GM18507 (cell line): ENCODE measurements at regions not wholly inside any gene's neighbourhood (a gene's known extent, or its start where the extent isn't known, plus 50 kb on each side); places are given as distances from the start of the nearest gene placed in this dataset.
"Not testable (repeated sequence)": the region's sequence is repeated elsewhere in the genome, so short reads cannot be mapped to it uniquely, and the experiment has no call there.

Experiments
- DNase-seq: peaks from one replicate; pipeline ENCODE4 v3.0.0; 2011; ENCODE audit warnings: low read depth; ENCODE audit not compliant: insufficient read length; ENCODE audit errors: extremely low spot score
- FAIRE-seq: peaks from 2 replicates; lab custom pipeline; 2011; peaks lifted over from hg19 to GRCh38; lab: Jason Lieb, UNC

DNA sequence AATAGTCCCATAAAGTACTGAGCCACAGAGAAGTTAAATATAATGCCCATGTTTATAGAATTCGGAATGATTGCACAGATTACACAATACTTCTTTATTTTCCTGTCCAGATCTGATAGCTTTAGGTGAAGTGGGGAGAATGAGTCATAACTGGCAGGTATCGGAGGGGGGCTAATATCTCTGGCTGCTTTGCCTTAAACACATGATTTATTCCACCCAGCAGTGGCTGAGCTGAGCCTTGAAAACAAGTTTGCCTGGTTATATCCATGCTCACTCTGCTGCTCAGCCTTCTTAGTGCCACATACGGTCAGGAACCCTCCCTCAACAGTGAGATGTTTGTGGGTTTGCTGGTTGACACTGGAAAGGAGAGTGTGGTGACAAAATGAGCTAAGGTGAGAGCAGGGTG, 119.7 kb upstream of the ZNF648 start:
- DNase-seq (no peak), FAIRE-seq (no peak)

DNA sequence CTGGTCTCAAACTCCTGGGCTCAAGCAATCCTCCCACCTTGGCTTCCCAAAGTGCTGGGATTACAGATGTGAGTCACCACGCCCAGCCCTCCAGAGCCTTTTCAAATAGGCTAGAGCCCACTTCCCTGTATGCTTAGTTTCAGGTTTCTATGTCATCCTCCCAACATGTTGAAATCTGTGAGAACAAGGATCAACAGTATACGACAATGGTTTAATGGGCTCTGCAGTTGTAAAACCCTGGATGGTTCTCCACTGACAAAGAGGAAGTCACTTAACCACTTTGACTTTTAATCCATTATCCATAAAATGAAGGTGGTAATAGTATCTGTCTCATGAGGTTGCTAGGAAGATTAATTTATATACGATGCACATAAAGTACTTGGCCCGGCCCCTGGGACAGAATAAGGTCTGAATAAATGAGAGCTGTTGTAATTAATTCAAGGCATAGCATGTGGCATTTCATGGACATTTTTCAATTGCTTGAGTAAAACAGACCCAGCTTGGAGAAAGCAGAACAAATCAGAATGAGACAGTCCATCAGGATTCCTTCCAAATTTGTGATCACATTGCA, 113.9 kb upstream of the ZNF648 start:
- DNase-seq (no peak), FAIRE-seq (no peak)

DNA sequence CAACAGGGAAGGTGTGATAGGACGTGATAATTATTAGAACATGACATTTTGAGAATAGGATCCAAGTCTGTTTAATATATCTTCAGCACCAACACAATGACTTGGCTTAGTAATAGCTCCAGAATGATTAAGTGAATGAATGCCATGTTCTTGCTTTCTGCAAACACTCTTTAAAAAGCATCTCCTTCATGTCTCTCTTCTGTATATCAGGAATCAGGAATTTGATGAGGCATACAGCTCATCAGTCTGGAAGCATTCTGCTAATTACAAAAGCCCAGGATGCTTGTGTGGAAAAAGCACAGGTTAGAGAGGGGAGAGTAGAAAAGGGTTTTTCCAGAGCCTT, 113.0 kb upstream of the ZNF648 start:
- no peak for FAIRE-seq
- no peak for DNase-seq

GRCh38 chr1:182173808-182174512, 112.4 kb upstream of the ZNF648 start:
- no peak for DNase-seq
- FAIRE-seq: no peak

DNA sequence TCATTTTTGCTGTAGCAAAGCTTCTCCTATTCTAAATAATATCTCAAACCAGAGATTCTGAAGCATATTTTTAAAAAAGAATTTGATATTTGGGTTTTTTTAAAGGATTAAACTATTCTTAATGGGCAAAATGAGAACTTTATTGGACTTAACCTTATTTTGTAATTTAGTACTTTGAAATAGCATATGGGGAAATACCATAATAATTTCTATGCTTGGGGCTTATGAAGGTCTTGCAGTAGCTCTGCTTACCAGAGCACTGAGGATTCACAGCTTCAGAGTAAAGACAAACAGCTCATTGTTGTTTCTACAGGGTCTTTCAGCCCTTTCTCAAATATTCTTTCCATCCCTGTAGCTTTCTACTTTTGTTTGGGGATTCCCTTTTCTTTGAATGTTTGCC, 111.2 kb upstream of the ZNF648 start:
- FAIRE-seq (no peak), DNase-seq (no peak)

- no peak for DNase-seq
- peak; percentile 41 for FAIRE-seq
These were observed 109.5 kb upstream of the ZNF648 start for GRCh38 chr1:182170891-182171461.

DNA sequence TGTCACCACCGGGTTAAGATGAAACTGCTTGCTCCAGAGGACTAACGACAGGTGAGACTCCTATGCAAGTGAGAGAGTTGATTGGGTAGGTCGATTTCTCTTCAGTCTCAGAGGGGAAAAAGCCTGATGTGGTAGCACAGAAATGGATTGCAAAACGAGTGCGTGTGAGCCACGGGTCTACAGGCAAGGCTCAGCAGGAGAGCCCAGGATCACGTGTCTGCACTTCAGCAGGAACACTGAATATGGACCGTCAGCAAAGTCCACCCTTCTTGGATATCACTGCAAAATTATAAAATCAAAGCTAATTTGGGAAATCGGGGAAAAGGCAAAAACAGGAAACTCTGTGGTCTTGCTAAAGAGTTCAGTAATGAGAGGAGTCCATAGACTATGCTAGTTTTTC, 107.7 kb upstream of the ZNF648 start:
- DNase-seq: no peak

DNA sequence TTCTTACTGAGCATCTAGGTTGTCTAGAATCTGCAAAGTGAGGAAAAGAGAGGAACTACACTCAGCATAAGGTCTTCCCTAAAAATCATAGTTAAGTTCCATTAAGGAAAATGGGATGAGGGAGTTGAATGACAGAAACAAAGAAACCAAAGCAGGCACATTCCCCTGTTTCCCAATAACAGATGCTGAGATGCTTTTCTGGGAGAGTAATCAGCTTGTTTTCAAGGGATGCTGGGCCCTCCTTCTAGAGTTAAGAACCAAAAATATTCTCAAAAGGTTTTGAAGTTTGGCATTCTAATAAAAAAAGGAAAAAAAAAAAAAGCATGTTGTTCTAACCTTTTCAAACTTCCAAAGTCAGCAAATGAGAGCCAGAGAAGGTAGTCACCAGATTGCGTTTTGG, 105.2 kb upstream of the ZNF648 start:
- no peak for FAIRE-seq
- no peak for DNase-seq

More for the DNA sequence above, 107.7 kb upstream of the ZNF648 start:
- no peak for FAIRE-seq

DNA sequence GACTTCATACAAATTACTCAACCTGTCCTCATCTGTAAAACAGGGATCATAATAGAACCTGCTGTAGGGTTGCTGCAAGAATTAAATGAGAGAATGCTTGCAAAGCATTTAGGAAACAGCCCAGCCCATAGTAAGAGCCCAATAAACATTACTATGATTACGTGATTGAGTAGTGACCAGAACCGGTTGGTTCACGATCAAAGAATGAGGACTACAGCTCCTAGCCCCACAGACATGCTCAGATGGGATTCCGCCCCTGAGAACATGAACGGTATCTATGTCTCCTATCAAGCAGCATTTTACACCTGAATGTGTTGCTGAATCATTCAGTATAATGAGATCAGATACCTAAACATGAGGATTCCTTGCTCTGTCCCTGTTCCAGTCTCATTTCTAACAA, 104.8 kb upstream of the ZNF648 start:
- FAIRE-seq: no peak
- DNase-seq: no peak

- DNase-seq (no peak), FAIRE-seq (no peak)
These were observed 102.8 kb upstream of the ZNF648 start for GRCh38 chr1:182164273-182164672.

DNA sequence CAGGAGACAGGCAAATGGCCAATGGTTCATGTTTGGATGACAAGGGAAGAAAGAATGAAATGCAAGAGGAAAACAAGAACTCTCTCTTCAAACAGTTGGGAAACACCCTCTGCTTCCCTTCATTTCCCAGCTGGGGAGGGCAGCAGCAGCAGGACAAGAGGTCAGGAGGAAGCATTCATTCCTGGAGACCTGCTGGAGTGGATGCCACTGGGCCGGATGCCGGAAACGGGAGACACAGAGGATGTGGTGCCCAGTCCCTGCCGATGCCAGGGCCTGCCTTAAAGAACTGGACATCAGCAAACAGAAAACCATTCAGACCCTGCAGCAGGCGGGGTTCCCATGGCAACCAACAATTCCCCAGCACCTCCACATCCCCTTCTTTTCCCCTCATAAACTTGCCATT, 102.3 kb upstream of the ZNF648 start:
- DNase-seq (no peak), FAIRE-seq (no peak)

GRCh38 chr1:182159443-182159842, 97.9 kb upstream of the ZNF648 start:
- no peak for FAIRE-seq
- DNase-seq: no peak

DNA sequence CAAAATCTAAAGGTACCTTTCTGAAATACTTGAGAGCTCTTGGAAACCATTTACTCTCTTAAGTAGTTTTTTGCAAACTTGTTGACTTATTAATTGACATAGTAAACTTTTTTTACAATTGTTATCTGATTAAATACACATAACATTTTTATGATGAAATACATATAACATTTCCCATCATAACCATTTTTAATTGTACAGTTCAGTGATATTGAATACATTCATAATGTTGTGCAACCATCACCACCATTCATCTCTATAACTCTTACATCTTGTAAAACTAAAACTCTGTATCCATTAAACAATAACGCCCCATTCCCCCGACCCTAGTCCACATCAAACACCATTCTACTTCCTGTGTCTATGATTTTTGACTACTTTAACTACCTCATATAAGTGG, 95.7 kb upstream of the ZNF648 start:
- DNase-seq: no peak
- no peak for FAIRE-seq

- not testable (repeated sequence) for DNase-seq, FAIRE-seq
These were observed 92.9 kb upstream of the ZNF648 start for GRCh38 chr1:182154425-182154824.

GRCh38 chr1:182149411-182149965, 88.0 kb upstream of the ZNF648 start:
- DNase-seq (no peak), FAIRE-seq (no peak)

DNA sequence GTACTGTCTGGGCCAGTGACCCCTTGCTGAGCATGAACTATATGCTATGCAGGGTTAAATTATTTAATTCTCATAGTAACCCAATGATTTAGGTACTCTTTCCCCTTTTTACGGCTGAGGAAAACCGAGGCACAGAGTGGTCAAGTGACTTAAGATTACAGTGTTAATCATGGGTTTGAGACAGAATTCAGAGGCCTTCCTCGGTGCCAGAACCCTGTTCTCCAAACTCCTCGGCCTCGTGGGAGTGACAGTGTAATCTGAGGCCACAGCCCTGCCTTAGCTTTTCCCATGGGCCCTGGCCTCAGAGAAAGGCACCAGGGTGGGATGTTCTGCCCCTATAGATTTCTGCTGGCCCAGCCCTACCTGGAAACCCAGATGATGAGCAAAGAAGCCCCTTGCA, 86.4 kb upstream of the ZNF648 start:
- FAIRE-seq: no peak
- DNase-seq: no peak

DNA sequence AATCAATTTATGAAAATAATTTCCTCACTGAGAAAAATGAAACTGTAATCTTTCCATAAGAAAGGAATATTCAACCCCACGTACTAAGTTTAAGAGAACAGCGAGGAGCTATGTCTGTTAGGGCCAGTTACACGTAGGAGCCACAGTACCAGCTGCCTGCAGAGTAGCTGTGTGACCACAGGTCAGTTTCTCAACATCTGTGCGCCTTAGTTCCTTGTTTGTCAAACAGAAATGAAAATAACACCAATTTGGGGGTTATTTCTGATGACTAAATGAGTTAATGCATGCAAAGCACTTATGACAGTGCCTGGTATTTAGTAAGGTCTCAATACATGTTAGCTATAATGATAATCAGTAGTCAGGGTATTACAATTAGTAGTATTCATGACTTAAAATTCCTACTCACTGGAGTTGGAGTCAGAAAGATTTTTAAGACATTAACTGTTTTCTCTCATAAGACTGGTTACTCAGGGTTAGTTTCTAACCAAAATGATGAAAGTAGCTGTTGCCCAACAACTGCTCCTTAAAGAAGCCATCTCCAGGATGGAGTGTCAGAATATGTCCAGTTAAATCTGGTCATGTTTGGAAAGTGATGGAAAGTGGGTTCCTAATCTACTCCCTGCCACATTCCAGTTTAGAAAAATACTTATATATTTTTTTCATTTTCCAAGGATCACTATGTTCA, 85.8 kb upstream of the ZNF648 start:
- DNase-seq (peak; percentile 17), FAIRE-seq (peak; percentile 73)

GRCh38 chr1:182146286-182146685, 84.8 kb upstream of the ZNF648 start:
- no peak for DNase-seq
- FAIRE-seq: peak; percentile 21

DNA sequence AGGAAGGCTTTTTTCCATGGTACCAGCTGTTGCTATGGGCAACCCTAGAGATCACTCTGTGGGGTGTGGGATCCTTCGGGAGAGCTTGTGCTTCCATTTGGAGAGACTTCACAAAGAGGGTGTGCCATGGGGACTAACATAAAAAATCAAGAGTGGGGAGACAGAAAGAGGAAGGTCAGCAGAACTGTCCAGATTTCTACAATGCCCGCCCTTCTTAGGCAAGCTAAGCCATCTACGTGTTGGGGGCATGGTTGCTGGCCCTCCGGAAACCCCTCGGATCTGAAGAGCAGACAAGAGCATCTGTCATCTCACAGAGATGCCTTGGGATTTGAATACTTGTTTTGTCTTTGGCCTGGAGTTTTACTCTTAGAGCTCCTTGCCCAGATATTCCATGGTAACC, 83.9 kb upstream of the ZNF648 start:
- FAIRE-seq: no peak

DNA sequence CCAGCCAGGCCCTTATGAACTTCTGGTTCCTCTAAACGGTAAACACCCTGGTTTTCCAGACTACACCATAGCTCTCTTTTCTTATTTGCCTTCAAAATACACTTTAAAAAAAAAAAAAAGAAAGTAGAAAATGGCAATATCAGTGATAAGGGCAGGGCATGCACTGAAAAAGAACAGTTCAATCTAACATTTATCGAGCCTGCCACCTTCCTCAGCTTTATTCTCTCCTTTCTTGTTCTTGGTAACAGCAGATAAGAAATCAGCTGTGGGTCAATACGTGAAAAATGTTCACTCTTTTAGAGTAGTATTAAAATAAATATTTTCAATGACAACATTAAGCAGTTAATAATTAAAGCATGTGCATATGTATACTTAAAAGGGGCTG, 83.1 kb upstream of the ZNF648 start:
- DNase-seq (no peak), FAIRE-seq (no peak)

More for the DNA sequence above, 83.9 kb upstream of the ZNF648 start:
- DNase-seq: no peak
